ENCODE measurements at regions not wholly inside any gene's neighbourhood (a gene's known extent, or its start where the extent isn't known, plus 50 kb on each side); places are given as distances from the start of the nearest gene placed in this dataset.
A peak's percentile ranks its signal among the peaks of the same experiment; 100 is the strongest.

- TF ChIP-seq, protein P1, sequence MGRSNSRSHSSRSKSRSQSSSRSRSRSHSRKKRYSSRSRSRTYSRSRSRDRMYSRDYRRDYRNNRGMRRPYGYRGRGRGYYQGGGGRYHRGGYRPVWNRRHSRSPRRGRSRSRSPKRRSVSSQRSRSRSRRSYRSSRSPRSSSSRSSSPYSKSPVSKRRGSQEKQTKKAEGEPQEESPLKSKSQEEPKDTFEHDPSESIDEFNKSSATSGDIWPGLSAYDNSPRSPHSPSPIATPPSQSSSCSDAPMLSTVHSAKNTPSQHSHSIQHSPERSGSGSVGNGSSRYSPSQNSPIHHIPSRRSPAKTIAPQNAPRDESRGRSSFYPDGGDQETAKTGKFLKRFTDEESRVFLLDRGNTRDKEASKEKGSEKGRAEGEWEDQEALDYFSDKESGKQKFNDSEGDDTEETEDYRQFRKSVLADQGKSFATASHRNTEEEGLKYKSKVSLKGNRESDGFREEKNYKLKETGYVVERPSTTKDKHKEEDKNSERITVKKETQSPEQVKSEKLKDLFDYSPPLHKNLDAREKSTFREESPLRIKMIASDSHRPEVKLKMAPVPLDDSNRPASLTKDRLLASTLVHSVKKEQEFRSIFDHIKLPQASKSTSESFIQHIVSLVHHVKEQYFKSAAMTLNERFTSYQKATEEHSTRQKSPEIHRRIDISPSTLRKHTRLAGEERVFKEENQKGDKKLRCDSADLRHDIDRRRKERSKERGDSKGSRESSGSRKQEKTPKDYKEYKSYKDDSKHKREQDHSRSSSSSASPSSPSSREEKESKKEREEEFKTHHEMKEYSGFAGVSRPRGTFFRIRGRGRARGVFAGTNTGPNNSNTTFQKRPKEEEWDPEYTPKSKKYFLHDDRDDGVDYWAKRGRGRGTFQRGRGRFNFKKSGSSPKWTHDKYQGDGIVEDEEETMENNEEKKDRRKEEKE (IDR thresholded peaks at IDR 0.05; ENCODE audit: borderline replicate concordance in 1 of 2, control insufficient read depth in 1 of 2, low read depth in 2 of 2, low read length in 1 of 2): no peak
- TF ChIP-seq, protein P2, sequence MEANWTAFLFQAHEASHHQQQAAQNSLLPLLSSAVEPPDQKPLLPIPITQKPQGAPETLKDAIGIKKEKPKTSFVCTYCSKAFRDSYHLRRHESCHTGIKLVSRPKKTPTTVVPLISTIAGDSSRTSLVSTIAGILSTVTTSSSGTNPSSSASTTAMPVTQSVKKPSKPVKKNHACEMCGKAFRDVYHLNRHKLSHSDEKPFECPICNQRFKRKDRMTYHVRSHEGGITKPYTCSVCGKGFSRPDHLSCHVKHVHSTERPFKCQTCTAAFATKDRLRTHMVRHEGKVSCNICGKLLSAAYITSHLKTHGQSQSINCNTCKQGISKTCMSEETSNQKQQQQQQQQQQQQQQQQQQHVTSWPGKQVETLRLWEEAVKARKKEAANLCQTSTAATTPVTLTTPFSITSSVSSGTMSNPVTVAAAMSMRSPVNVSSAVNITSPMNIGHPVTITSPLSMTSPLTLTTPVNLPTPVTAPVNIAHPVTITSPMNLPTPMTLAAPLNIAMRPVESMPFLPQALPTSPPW (CRISPR knock-in tag; IDR thresholded peaks at IDR 0.05): peak; percentile 67
- no peak; the same call in 1 of the 2 replicates for TF ChIP-seq MTA1 (IDR thresholded peaks at IDR 0.05; ENCODE audit: borderline replicate concordance)
- no peak for TF ChIP-seq ZKSCAN3 (CRISPR knock-in tag; IDR thresholded peaks at IDR 0.05)
- no peak for TF ChIP-seq ARID2 (IDR thresholded peaks at IDR 0.05)
- TF ChIP-seq PRPF4 (IDR thresholded peaks at IDR 0.05; ENCODE audit: insufficient read depth, low read depth, low read length, poor library complexity, severe bottlenecking): no peak
- TF ChIP-seq, protein P3, sequence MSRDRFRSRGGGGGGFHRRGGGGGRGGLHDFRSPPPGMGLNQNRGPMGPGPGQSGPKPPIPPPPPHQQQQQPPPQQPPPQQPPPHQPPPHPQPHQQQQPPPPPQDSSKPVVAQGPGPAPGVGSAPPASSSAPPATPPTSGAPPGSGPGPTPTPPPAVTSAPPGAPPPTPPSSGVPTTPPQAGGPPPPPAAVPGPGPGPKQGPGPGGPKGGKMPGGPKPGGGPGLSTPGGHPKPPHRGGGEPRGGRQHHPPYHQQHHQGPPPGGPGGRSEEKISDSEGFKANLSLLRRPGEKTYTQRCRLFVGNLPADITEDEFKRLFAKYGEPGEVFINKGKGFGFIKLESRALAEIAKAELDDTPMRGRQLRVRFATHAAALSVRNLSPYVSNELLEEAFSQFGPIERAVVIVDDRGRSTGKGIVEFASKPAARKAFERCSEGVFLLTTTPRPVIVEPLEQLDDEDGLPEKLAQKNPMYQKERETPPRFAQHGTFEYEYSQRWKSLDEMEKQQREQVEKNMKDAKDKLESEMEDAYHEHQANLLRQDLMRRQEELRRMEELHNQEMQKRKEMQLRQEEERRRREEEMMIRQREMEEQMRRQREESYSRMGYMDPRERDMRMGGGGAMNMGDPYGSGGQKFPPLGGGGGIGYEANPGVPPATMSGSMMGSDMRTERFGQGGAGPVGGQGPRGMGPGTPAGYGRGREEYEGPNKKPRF (IDR thresholded peaks at IDR 0.05; ENCODE audit: low read depth, low read length): no peak
- TF ChIP-seq THRB (CRISPR knock-in tag; conservative IDR thresholded peaks at IDR 0.05): peak; percentile 78; the same call in 1 of the 2 replicates
- no peak for TF ChIP-seq RBFOX2 (IDR thresholded peaks at IDR 0.05; ENCODE audit: low read depth, low read length)
- peak; percentile 57; the same call in 1 of the 2 replicates for TF ChIP-seq ATF4 (CRISPR knock-in tag; IDR thresholded peaks at IDR 0.05)
- TF ChIP-seq FOS (IDR thresholded peaks at IDR 0.05; ENCODE audit: extremely low read depth, insufficient read length): peak; percentile 70
- TF ChIP-seq, protein P4, sequence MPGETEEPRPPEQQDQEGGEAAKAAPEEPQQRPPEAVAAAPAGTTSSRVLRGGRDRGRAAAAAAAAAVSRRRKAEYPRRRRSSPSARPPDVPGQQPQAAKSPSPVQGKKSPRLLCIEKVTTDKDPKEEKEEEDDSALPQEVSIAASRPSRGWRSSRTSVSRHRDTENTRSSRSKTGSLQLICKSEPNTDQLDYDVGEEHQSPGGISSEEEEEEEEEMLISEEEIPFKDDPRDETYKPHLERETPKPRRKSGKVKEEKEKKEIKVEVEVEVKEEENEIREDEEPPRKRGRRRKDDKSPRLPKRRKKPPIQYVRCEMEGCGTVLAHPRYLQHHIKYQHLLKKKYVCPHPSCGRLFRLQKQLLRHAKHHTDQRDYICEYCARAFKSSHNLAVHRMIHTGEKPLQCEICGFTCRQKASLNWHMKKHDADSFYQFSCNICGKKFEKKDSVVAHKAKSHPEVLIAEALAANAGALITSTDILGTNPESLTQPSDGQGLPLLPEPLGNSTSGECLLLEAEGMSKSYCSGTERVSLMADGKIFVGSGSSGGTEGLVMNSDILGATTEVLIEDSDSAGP (CRISPR knock-in tag; IDR thresholded peaks at IDR 0.05): no peak
- TF ChIP-seq SIN3B (IDR thresholded peaks at IDR 0.05; ENCODE audit: low read depth): no peak
- TF ChIP-seq ZNF174 (CRISPR knock-in tag; IDR thresholded peaks at IDR 0.05): no peak
- TF ChIP-seq KHSRP (IDR thresholded peaks at IDR 0.05): peak; percentile 68
- TF ChIP-seq ZBTB8A (IDR thresholded peaks at IDR 0.05; ENCODE audit: partially characterized antibody): no peak
These were observed 92.7 kb downstream of the LSMEM1 start (continued) for GRCh38 chr7:112573302-112574039.
